HepG2 (cell line): ENCODE measurements at regions not wholly inside any gene's neighbourhood (a gene's known extent, or its start where the extent isn't known, plus 50 kb on each side); places are given as distances from the start of the nearest gene placed in this dataset.

Experiments used
- ATAC-seq: fragments of 200-7000 bp; cut with Tn5 transposase; 3 replicates; pipeline ENCODE4 v1.9.1; 2020; ENCODE audit warnings: mild to moderate bottlenecking, moderate library complexity
- BruUV-seq: library from RNA; stranded (reverse); fragments of 400-500 nt; replicated peaks from 2 replicates; lab custom pipeline; 2021; lab: Mats Ljungman, UMichigan
- CTCF ChIA-PET: fragments of 300-600 bp; formaldehyde crosslinking; extraction: SDS; loops from one replicate; lab custom pipeline; 2021; ENCODE audit warnings: low total read pairs, inconsistent platforms, low intra/inter-chr PET ratio; lab: Yijun Ruan, JAX
- POLR2A ChIA-PET: fragments of 350-600 bp; sonication (Branson Sonifier 250); formaldehyde crosslinking; loops from one replicate; lab custom pipeline; 2020; ENCODE audit warnings: antibody characterized with exemption, inconsistent platforms; lab: Yijun Ruan, JAX
- DNase-seq: peaks from one replicate; pipeline ENCODE4 v3.0.0-alpha.2; 2015; ENCODE audit warnings: low spot score
- FAIRE-seq: peaks from 3 replicates; lab custom pipeline; 2011; peaks lifted over from hg19 to GRCh38; lab: Jason Lieb, UNC
- H2AFZ ChIP-seq: one replicate; pipeline ENCODE4 v1.6.1; 2011; ENCODE audit warnings: low read length, inconsistent platforms
- H3K27ac ChIP-seq: fragments of 300-600 bp; 3 replicates; pipeline ENCODE4 v1.8.0; 2011; ENCODE audit warnings: mixed run types, mild to moderate bottlenecking, mixed read lengths, low read length, inconsistent platforms; ENCODE audit not compliant: insufficient read depth; ENCODE audit errors: extremely low read length
- H3K27me3 ChIP-seq, 2 experiments: fragments of 200-600 bp in 1 of 2; 2 replicates in 1 of 2; 3 replicates in 1 of 2; pipeline versions ENCODE4 v1.6.0 to v1.8.0; 2011; ENCODE audit warnings: low read length in 2 of 2, mild to moderate bottlenecking in 2 of 2, moderate library complexity in 2 of 2, inconsistent platforms in 1 of 2; ENCODE audit not compliant: insufficient read depth in 2 of 2, control insufficient read depth in 1 of 2
- H3K36me3 ChIP-seq, 2 experiments: fragments of 200-600 bp in 1 of 2; replicated peaks in 1 of 2; 2 replicates in 1 of 2; 3 replicates in 1 of 2; pipeline versions ENCODE4 v1.5.1 to v1.8.0; 2011; ENCODE audit warnings: low read length in 2 of 2, inconsistent platforms in 1 of 2; ENCODE audit not compliant: insufficient read depth in 2 of 2, control insufficient read depth in 1 of 2
- H3K4me1 ChIP-seq: 2 replicates; pipeline ENCODE4 v1.5.1; 2012; ENCODE audit warnings: low read length, inconsistent platforms; ENCODE audit not compliant: insufficient read depth
- H3K4me2 ChIP-seq: 2 replicates; pipeline ENCODE4 v1.6.0; 2011; ENCODE audit warnings: low read depth, low read length, inconsistent platforms
- H3K4me3 ChIP-seq, 3 experiments: fragments of 200-600 bp in 1 of 3; sonication (generic), shearing (Covaris generic) in 1 of 3; replicated peaks in 1 of 3; 2 replicates each; pipeline ENCODE4 v1.5.1; 2011 to 2016; ENCODE audit warnings: low read length in 3 of 3, inconsistent platforms in 2 of 3, low read depth in 2 of 3, mild to moderate bottlenecking in 2 of 3, control low read depth in 1 of 3, mixed read lengths in 1 of 3; ENCODE audit not compliant: insufficient read depth in 1 of 3
- H3K79me2 ChIP-seq: one replicate; pipeline ENCODE4 v1.6.1; 2011; ENCODE audit warnings: low read length, inconsistent platforms; ENCODE audit not compliant: insufficient read depth
- H3K9ac ChIP-seq: 2 replicates; pipeline ENCODE4 v1.6.0; 2011; ENCODE audit warnings: mild to moderate bottlenecking, low read depth, low read length, inconsistent platforms; ENCODE audit not compliant: insufficient read depth
- H3K9me3 ChIP-seq: 2 replicates; pipeline ENCODE4 v1.5.1; 2012; ENCODE audit warnings: mild to moderate bottlenecking, low read length
- H4K20me1 ChIP-seq: 2 replicates; pipeline ENCODE4 v1.6.0; 2011; ENCODE audit warnings: inconsistent platforms, mild to moderate bottlenecking, low read length, moderate library complexity; ENCODE audit not compliant: insufficient read depth
- MTA1 ChIP-seq: sonication (generic); formaldehyde crosslinking; IDR thresholded peaks from 2 replicates; pipeline ENCODE4 v1.4.0; 2020; ENCODE audit warnings: missing genetic modification reagents, mild to moderate bottlenecking, borderline replicate concordance
- PCBP1 ChIP-seq: fragments of 200-400 bp; formaldehyde crosslinking; IDR thresholded peaks from 2 replicates; pipeline ENCODE4 v1.6.1; 2017; ENCODE audit warnings: mild to moderate bottlenecking, low read depth, low read length, borderline replicate concordance
- TCF12 ChIP-seq, 2 experiments: fragments of 450-650 bp in 1 of 2; sonication (generic) in 1 of 2; formaldehyde crosslinking in 1 of 2; IDR thresholded peaks; 2 replicates each; pipeline versions ENCODE4 v1.6.1 to v1.8.0; 2017 to 2022; ENCODE audit warnings: antibody characterized with exemption in 1 of 2, mild to moderate bottlenecking in 1 of 2, missing genetic modification reagents in 1 of 2, moderate library complexity in 1 of 2
- ZIK1 ChIP-seq: sonication (generic); formaldehyde crosslinking; IDR thresholded peaks from 2 replicates; pipeline ENCODE4 v1.5.0; 2020; ENCODE audit warnings: mild to moderate bottlenecking, low read depth, missing genetic modification reagents, borderline replicate concordance
- WGBS: methylation state at CpG from one replicate; pipeline ENCODE4 v1.1.6; 2017; ENCODE audit warnings: low lambda C conversion rate; 5-methylcytosine and 5-hydroxymethylcytosine counted together
- in situ Hi-C: cut with HindIII; loops from 2 replicates; pipeline ENCODE4 v1.10.0; 2017; ENCODE audit warnings: low pct_unique_long_range_greater_than_20kb; ENCODE audit not compliant: extremely low pct_ligation_motif_present
- intact Hi-C: fragments of 100-400 bp; cut with micrococcal nuclease; formaldehyde crosslinking; loops from one replicate; pipeline ENCODE4 v1.10.0; 2022; ENCODE audit not compliant: unreplicated experiment
- TF ChIP-seq, protein P1 (sequence below): sonication (generic); formaldehyde crosslinking; IDR thresholded peaks from 2 replicates; pipeline ENCODE4 v1.8.1; 2023; ENCODE audit warnings: mild to moderate bottlenecking, missing genetic modification reagents

DNA sequence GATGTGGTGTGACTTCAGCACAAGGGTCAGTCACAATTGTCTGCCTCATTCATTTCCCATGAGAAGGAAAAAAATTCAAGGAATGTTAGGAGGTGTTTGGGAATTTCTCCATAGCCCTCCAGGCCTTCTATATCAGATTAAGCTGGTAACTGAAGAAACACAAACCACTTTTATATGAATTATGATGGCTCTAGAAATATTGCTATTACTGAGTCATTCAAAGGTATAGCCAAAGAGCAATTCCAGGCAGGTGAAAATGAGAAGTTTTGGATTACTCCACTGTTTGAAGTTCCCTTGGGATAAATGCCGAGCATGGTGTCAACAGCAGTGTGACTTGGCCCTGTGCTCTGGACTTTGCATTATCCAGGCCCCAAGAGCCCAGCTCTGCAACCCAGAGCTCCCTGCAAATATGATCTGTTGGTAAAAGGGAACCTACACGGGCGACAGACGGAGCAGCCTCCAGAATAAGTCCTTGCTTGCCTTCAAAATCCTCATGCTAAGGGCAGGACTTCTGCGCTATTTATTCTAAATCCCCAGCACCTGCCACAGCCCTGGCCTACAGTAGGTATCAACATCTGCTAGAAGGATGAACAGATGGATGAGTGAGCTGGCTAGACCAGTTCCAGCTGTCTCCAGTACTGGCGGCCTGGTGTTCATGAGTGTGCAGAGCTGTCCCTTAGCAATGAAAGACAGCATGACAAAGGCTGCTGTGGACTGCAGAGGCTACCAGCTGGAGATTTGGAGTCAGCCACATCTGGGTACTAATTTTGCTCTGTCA, 67.5 kb upstream of the ZBED5 start:
- ATAC-seq (peak; percentile 80), FAIRE-seq (no peak), DNase-seq (no peak)
- CTCF ChIA-PET, result interaction anchor here (0.6 kb wide), 1 partner anchor 8 kb away, joined by 3 read pairs; no protein-coding TSS in a partner anchor
- TF ChIP-seq TCF12 (IDR thresholded peaks at IDR 0.05), result no peak
- TF ChIP-seq TCF12 (CRISPR knock-in tag; IDR thresholded peaks at IDR 0.05), result no peak
- no peak for TF ChIP-seq MTA1 (CRISPR knock-in tag)
- TF ChIP-seq ZIK1 (CRISPR knock-in tag), result no peak
- TF ChIP-seq PCBP1, result no peak
- TF ChIP-seq, protein P1, sequence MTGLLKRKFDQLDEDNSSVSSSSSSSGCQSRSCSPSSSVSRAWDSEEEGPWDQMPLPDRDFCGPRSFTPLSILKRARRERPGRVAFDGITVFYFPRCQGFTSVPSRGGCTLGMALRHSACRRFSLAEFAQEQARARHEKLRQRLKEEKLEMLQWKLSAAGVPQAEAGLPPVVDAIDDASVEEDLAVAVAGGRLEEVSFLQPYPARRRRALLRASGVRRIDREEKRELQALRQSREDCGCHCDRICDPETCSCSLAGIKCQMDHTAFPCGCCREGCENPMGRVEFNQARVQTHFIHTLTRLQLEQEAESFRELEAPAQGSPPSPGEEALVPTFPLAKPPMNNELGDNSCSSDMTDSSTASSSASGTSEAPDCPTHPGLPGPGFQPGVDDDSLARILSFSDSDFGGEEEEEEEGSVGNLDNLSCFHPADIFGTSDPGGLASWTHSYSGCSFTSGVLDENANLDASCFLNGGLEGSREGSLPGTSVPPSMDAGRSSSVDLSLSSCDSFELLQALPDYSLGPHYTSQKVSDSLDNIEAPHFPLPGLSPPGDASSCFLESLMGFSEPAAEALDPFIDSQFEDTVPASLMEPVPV (CRISPR knock-in tag), result no peak
- Histone ChIP-seq H3K4me2 (peak overlapping the region; percentile 28; the same call in 1 of the 2 replicates), H3K9ac (no peak overlapping the region), H3K4me3 (no peak overlapping the region), H2AFZ (no peak overlapping the region), H3K36me3 (no peaks in the 10 kb centered on the region), H3K4me1 (peaks cover 22% of the 10 kb centered on the region), H3K27me3 (peaks cover under 1 to 9% of the 10 kb centered on the region in 2 experiments; a peak in 4 of 5 replicates), H4K20me1 (no peaks in the 10 kb centered on the region), H3K79me2 (no peaks in the 10 kb centered on the region), H3K9me3 (no peaks in the 10 kb centered on the region), H3K27ac (no peak overlapping the region)
- WGBS, result 20% methylated on average over 5 of the region's 6 CpGs
- no TSS peak for BruUV-seq
- in situ Hi-C loops, result loop anchor here (25.0 kb wide), 1 partner anchor 862 kb away; no protein-coding TSS in a partner anchor
- intact Hi-C loops, result loop anchor here (5.0 kb wide), 1 partner anchor 118 kb away; the partner anchor contains the start of gene EIF4G2
- POLR2A ChIA-PET, result interaction anchor here (1.7 kb wide), 1 partner anchor 117 kb away, joined by 5 read pairs; the partner anchor contains the start of gene EIF4G2
